ENCODE measurements at regions not wholly inside any gene's neighbourhood (a gene's known extent, or its start where the extent isn't known, plus 50 kb on each side); places are given as distances from the start of the nearest gene placed in this dataset.
"Not testable (repeated sequence)": the region's sequence is repeated elsewhere in the genome, so short reads cannot be mapped to it uniquely, and the experiment has no call there.

DNA sequence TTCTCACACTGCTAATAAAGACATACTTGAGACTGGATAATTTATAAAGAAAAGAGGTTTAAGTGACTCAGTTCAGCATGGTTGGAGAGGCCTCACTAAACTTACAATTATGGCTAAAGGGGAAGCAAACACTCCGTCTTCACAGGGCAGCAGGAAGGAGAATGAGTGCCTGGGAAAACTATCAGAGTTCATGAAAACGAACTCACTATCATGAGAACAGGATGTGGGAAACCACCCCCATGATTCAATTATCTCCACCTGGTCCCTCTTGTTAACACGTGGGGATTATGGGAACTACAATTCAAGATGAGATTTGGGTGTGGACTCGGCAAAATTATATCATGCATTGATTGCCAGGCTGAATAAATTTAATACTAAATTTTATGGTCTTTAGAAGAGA is 592.7 kb downstream of the GRXCR1 start:
- TF ChIP-seq CTCF (IDR thresholded peaks at IDR 0.05; ENCODE audit: low read depth, low read length, missing control alignments) = no peak
- H3K27ac ChIP-seq = no peak overlapping the region
- H3K36me3 ChIP-seq (replicated peaks) = no peaks in the 10 kb centered on the region
- H3K4me3 ChIP-seq (ENCODE audit: low read depth, low read length) = no peak overlapping the region
- DNase-seq = no peak
- in situ Hi-C loops (cut with HindIII; ENCODE audit: low pct_ligation_motif_present, low sequenced_read_pairs) = no loop called here
- H3K27me3 ChIP-seq (replicated peaks) = no peaks in the 10 kb centered on the region

DNA sequence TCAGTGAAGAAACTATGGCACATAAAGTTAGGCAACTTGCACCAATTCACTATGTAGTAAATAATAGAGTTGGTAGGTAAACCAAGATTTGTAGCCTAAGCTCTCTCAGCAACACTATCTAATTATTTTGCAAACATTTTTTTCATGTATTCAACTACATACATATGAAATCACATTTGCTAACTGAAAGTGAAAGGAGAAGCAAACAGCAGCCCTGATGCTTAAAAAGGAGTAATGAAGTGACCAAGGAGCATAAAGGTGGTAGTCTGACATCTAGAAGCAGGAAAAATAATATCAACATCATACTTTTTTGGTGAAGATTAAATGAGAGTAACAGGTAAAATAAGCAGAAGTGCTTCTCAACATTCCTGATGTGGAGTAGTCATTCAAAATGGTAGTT is 603.7 kb downstream of the GRXCR1 start:
- DNase-seq = no peak
- no peak for TF ChIP-seq CTCF (IDR thresholded peaks at IDR 0.05; ENCODE audit: low read depth, low read length, missing control alignments)
- Histone ChIP-seq H3K27me3 (replicated peaks) (no peaks in the 10 kb centered on the region), H3K36me3 (replicated peaks) (no peaks in the 10 kb centered on the region), H3K27ac (no peak overlapping the region), H3K4me3 (ENCODE audit: low read depth, low read length) (no peak overlapping the region)
- in situ Hi-C loops (cut with HindIII; ENCODE audit: low pct_ligation_motif_present, low sequenced_read_pairs) = no loop called here

DNA sequence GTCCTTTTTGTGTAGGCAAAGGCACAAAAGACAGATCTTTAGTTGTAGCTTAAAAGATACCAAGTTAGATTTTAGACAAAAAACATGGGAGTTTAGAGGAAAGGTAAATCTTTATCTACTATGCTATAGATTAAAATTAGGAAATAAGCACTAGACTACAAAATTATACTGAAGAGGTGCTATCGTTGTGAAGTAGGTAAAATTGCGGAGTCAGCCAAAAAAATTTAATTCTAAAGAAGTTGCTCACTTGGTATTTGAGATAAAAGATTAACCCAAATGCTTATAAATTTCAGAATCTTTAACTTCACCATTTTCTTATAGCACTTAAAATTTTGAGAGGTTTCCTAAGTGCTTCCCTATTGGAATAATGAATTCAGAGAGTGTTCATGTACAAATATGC is 604.1 kb downstream of the GRXCR1 start:
- H3K4me3 ChIP-seq (ENCODE audit: low read depth, low read length) = no peak overlapping the region
- DNase-seq = no peak
- TF ChIP-seq CTCF (IDR thresholded peaks at IDR 0.05; ENCODE audit: low read depth, low read length, missing control alignments) = no peak
- in situ Hi-C loops (cut with HindIII; ENCODE audit: low pct_ligation_motif_present, low sequenced_read_pairs) = no loop called here
- H3K36me3 ChIP-seq (replicated peaks) = no peaks in the 10 kb centered on the region
- H3K27ac ChIP-seq = no peak overlapping the region
- no peaks in the 10 kb centered on the region for H3K27me3 ChIP-seq (replicated peaks)

GRCh38 chr4:43505823-43506222 is 613.3 kb downstream of the GRXCR1 start:
- H3K27me3 ChIP-seq (replicated peaks); in situ Hi-C loops (cut with HindIII; ENCODE audit: low pct_ligation_motif_present, low sequenced_read_pairs); DNase-seq; H3K27ac ChIP-seq; H3K4me3 ChIP-seq (ENCODE audit: low read depth, low read length); H3K36me3 ChIP-seq (replicated peaks): not testable (repeated sequence)

DNA sequence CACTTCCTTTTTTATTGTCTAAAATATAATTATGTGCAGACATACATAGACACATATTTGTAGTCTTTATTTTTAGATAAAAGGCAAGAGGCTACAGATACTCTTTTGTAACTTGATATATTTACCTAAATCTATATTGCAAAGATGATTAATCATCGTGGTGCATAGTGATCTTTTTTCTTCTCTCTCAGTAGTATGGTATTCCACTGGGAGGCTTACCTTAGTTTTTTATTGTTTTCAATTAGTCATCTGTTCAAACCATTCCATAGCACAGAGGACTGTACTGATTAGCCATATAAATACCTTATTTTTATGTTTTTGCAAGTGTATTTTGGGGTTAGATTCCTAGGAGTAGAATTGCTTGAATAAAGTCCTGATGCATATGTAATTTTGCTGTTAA is 619.7 kb downstream of the GRXCR1 start:
- Histone ChIP-seq H3K4me3 (ENCODE audit: low read depth, low read length) (no peak overlapping the region), H3K36me3 (replicated peaks) (no peaks in the 10 kb centered on the region), H3K27me3 (replicated peaks) (no peaks in the 10 kb centered on the region), H3K27ac (no peak overlapping the region)
- DNase-seq = no peak
- in situ Hi-C loops (cut with HindIII; ENCODE audit: low pct_ligation_motif_present, low sequenced_read_pairs) = no loop called here
- TF ChIP-seq CTCF (IDR thresholded peaks at IDR 0.05; ENCODE audit: low read depth, low read length, missing control alignments) = no peak

GRCh38 chr4:43525646-43526045 is 633.1 kb downstream of the GRXCR1 start:
- H3K27ac ChIP-seq = no peak overlapping the region
- TF ChIP-seq CTCF (IDR thresholded peaks at IDR 0.05; ENCODE audit: low read depth, low read length, missing control alignments) = no peak
- no peaks in the 10 kb centered on the region for H3K36me3 ChIP-seq (replicated peaks)
- H3K4me3 ChIP-seq (ENCODE audit: low read depth, low read length) = no peak overlapping the region
- H3K27me3 ChIP-seq (replicated peaks) = no peaks in the 10 kb centered on the region
- DNase-seq = no peak
- in situ Hi-C loops (cut with HindIII; ENCODE audit: low pct_ligation_motif_present, low sequenced_read_pairs) = no loop called here
